ENCODE measurements at regions not wholly inside any gene's neighbourhood (a gene's known extent, or its start where the extent isn't known, plus 50 kb on each side); places are given as distances from the start of the nearest gene placed in this dataset.
A peak's percentile ranks its signal among the peaks of the same experiment; 100 is the strongest.

DNA sequence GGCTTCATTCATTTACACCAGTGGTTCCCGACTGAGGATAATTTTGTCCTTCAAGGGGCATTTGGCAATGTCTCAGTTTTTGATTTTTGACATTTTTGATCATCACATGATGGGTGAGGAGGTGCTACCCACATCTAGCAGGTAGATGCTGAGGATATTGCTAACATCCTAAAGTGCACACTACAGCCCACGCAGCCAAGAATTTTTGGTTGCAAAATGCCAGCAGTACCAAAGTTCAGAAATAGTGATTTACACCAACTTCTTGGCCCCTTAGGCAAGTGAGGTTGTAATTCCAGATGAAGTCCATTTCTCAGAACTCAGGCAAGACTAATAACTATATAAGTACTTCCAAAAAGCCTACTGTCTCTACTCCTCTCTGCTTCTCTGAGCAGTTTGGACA, 80.1 kb upstream of the TSHZ2 start:
- no peak overlapping the region for H3K9ac ChIP-seq (ENCODE audit: insufficient read depth, low read length)
- DNase-seq (ENCODE audit: low read depth in 2 of 2), result no peak
- no peaks in the 10 kb centered on the region for H4K20me1 ChIP-seq (ENCODE audit: control insufficient read depth, extremely low read depth, insufficient read depth, low read length)
- H3K36me3 ChIP-seq (ENCODE audit: control insufficient read depth, insufficient read depth, low read length), result no peaks in the 10 kb centered on the region
- H3K9me3 ChIP-seq (ENCODE audit: control insufficient read depth, insufficient read depth, low read depth, low read length), result no peaks in the 10 kb centered on the region
- TF ChIP-seq EZH2 (IDR thresholded peaks at IDR 0.05; ENCODE audit: low read length, missing control alignments), result no peak
- TF ChIP-seq, protein P1, sequence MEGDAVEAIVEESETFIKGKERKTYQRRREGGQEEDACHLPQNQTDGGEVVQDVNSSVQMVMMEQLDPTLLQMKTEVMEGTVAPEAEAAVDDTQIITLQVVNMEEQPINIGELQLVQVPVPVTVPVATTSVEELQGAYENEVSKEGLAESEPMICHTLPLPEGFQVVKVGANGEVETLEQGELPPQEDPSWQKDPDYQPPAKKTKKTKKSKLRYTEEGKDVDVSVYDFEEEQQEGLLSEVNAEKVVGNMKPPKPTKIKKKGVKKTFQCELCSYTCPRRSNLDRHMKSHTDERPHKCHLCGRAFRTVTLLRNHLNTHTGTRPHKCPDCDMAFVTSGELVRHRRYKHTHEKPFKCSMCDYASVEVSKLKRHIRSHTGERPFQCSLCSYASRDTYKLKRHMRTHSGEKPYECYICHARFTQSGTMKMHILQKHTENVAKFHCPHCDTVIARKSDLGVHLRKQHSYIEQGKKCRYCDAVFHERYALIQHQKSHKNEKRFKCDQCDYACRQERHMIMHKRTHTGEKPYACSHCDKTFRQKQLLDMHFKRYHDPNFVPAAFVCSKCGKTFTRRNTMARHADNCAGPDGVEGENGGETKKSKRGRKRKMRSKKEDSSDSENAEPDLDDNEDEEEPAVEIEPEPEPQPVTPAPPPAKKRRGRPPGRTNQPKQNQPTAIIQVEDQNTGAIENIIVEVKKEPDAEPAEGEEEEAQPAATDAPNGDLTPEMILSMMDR (conservative IDR thresholded peaks at IDR 0.05 in 1 of 2, IDR thresholded peaks at IDR 0.05 in 1 of 2; ENCODE audit: low read depth in 1 of 2, low read length in 2 of 2), result no peak
- no peak overlapping the region for H3K4me3 ChIP-seq (replicated peaks in 1 of 4; ENCODE audit: control extremely low read depth in 1 of 4, insufficient read depth in 1 of 4, low read depth in 3 of 4, low read length in 4 of 4)
- H3K4me1 ChIP-seq (ENCODE audit: control insufficient read depth, extremely low read depth, insufficient read depth, low read length), result no peaks in the 10 kb centered on the region
- no peak overlapping the region for H3K4me2 ChIP-seq (ENCODE audit: extremely low read depth, insufficient read depth, low read length)
- no peaks in the 10 kb centered on the region for H3K27me3 ChIP-seq (ENCODE audit: control insufficient read depth, insufficient read depth, low read length)
- H3K79me2 ChIP-seq (ENCODE audit: control insufficient read depth, insufficient read depth, low read length), result no peaks in the 10 kb centered on the region
- no peak overlapping the region for H2AFZ ChIP-seq (ENCODE audit: low read length)
- H3K27ac ChIP-seq (ENCODE audit: insufficient read depth, low read length), result no peak overlapping the region

DNA sequence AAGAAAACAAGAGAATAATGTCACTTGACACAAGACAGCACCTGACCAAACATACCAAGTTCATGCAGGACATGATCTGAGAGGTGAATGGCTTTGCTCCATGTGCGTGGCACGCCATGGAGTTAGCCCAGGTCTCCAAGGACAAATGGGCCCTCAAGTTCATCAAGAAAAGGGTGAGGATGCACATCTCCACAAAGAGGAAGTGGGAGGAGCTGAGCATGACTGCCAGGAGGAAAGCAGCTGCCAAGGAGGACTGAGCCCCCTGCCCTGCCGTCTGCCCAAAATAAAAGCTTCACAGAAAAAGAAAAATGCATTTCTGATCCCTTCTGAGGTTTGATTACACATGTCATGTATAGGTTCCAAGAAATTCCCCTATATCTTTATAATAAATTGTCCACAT, 82.0 kb upstream of the TSHZ2 start:
- no peak overlapping the region for H3K27ac ChIP-seq (ENCODE audit: insufficient read depth, low read length)
- TF ChIP-seq EZH2 (IDR thresholded peaks at IDR 0.05; ENCODE audit: low read length, missing control alignments), result no peak
- TF ChIP-seq, protein P1 (conservative IDR thresholded peaks at IDR 0.05 in 1 of 2, IDR thresholded peaks at IDR 0.05 in 1 of 2; ENCODE audit: low read depth in 1 of 2, low read length in 2 of 2), result no peak
- H3K4me3 ChIP-seq (replicated peaks in 1 of 4; ENCODE audit: control extremely low read depth in 1 of 4, insufficient read depth in 1 of 4, low read depth in 3 of 4, low read length in 4 of 4), result no peak overlapping the region
- no peaks in the 10 kb centered on the region for H3K4me1 ChIP-seq (ENCODE audit: control insufficient read depth, extremely low read depth, insufficient read depth, low read length)
- H3K79me2 ChIP-seq (ENCODE audit: control insufficient read depth, insufficient read depth, low read length), result no peaks in the 10 kb centered on the region
- no peak overlapping the region for H3K4me2 ChIP-seq (ENCODE audit: extremely low read depth, insufficient read depth, low read length)
- H3K36me3 ChIP-seq (ENCODE audit: control insufficient read depth, insufficient read depth, low read length), result no peaks in the 10 kb centered on the region
- no peaks in the 10 kb centered on the region for H4K20me1 ChIP-seq (ENCODE audit: control insufficient read depth, extremely low read depth, insufficient read depth, low read length)
- DNase-seq (ENCODE audit: low read depth in 2 of 2), result no peak
- H2AFZ ChIP-seq (ENCODE audit: low read length), result no peak overlapping the region
- H3K27me3 ChIP-seq (ENCODE audit: control insufficient read depth, insufficient read depth, low read length), result no peaks in the 10 kb centered on the region
- H3K9me3 ChIP-seq (ENCODE audit: control insufficient read depth, insufficient read depth, low read depth, low read length), result no peaks in the 10 kb centered on the region
- H3K9ac ChIP-seq (ENCODE audit: insufficient read depth, low read length), result no peak overlapping the region

DNA sequence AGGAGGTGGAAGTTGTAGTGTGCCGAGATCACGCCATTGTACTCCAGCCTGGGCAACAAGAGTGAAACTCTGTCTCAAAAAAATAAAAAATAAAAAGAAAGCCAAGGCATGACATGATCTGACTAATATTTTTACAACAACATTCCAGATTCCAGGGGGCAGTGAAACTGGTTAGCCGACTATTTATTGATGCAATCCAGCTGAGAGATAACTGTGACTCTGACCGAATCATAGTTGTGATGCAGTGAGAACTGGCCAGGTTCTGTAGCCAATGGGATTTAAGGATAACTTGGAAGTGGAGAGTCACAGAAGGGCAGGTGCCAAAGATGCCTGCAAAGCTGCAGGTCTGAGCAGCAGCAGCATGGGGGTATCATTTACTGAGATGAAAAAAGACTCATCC, 82.9 kb upstream of the TSHZ2 start:
- H3K4me3 ChIP-seq (replicated peaks in 1 of 4; ENCODE audit: control extremely low read depth in 1 of 4, insufficient read depth in 1 of 4, low read depth in 3 of 4, low read length in 4 of 4), result no peak overlapping the region
- no peak overlapping the region for H3K9ac ChIP-seq (ENCODE audit: insufficient read depth, low read length)
- peak; percentile 57 to 79 for DNase-seq (ENCODE audit: low read depth in 2 of 2)
- H3K36me3 ChIP-seq (ENCODE audit: control insufficient read depth, insufficient read depth, low read length), result no peaks in the 10 kb centered on the region
- no peaks in the 10 kb centered on the region for H4K20me1 ChIP-seq (ENCODE audit: control insufficient read depth, extremely low read depth, insufficient read depth, low read length)
- H3K79me2 ChIP-seq (ENCODE audit: control insufficient read depth, insufficient read depth, low read length), result no peaks in the 10 kb centered on the region
- H3K27ac ChIP-seq (ENCODE audit: insufficient read depth, low read length), result no peak overlapping the region
- no peak overlapping the region for H3K4me2 ChIP-seq (ENCODE audit: extremely low read depth, insufficient read depth, low read length)
- H2AFZ ChIP-seq (ENCODE audit: low read length), result no peak overlapping the region
- TF ChIP-seq, protein P1 (conservative IDR thresholded peaks at IDR 0.05 in 1 of 2, IDR thresholded peaks at IDR 0.05 in 1 of 2; ENCODE audit: low read depth in 1 of 2, low read length in 2 of 2), result no peak
- no peak for TF ChIP-seq EZH2 (IDR thresholded peaks at IDR 0.05; ENCODE audit: low read length, missing control alignments)
- no peaks in the 10 kb centered on the region for H3K4me1 ChIP-seq (ENCODE audit: control insufficient read depth, extremely low read depth, insufficient read depth, low read length)
- no peaks in the 10 kb centered on the region for H3K27me3 ChIP-seq (ENCODE audit: control insufficient read depth, insufficient read depth, low read length)
- H3K9me3 ChIP-seq (ENCODE audit: control insufficient read depth, insufficient read depth, low read depth, low read length), result no peaks in the 10 kb centered on the region
